ENCODE measurements at regions not wholly inside any gene's neighbourhood (a gene's known extent, or its start where the extent isn't known, plus 50 kb on each side); places are given as distances from the start of the nearest gene placed in this dataset.

GRCh38 chr13:64277097-64277496, 2861.4 kb upstream of the PCDH20 start:
- 65 to 71% methylated on average over 2 of the region's 2 CpGs for WGBS, 2 donors
- ATAC-seq, result no peak
- Histone ChIP-seq H3K4me1 (no peaks in the 10 kb centered on the region), H3K27me3 (no peaks in the 10 kb centered on the region), H3K27ac (no peak overlapping the region), H3K36me3 (replicated peaks in 1 of 2; ENCODE audit: insufficient read depth in 1 of 2, low read depth in 2 of 2) (no peaks in the 10 kb centered on the region), H3K9me3 (no peaks in the 10 kb centered on the region), H3K4me3 (no peak overlapping the region)
- TF ChIP-seq POLR2A (IDR thresholded peaks at IDR 0.05) (no peak), CTCF (IDR thresholded peaks at IDR 0.05) (no peak)
- no peak for DNase-seq
- intact Hi-C loops (cut with DNase I), result no loop called here

- intact Hi-C loops (cut with DNase I), result no loop called here
- no peaks in the 10 kb centered on the region for H3K4me1 ChIP-seq
Observed at GRCh38 chr13:64276232-64276631, 2860.6 kb upstream of the PCDH20 start.

GRCh38 chr13:64274481-64275217, 2859.0 kb upstream of the PCDH20 start:
- no peaks in the 10 kb centered on the region for H3K36me3 ChIP-seq (replicated peaks in 1 of 2; ENCODE audit: insufficient read depth in 1 of 2, low read depth in 2 of 2)
- DNase-seq, result no peak
- no peaks in the 10 kb centered on the region for H3K4me1 ChIP-seq
- H3K27ac ChIP-seq, result no peak overlapping the region
- no peak for ATAC-seq
- no peaks in the 10 kb centered on the region for H3K27me3 ChIP-seq
- intact Hi-C loops (cut with DNase I), result no loop called here
- no peak for TF ChIP-seq POLR2A (IDR thresholded peaks at IDR 0.05)
- TF ChIP-seq CTCF (IDR thresholded peaks at IDR 0.05), result no peak
- no peak overlapping the region for H3K4me3 ChIP-seq
- H3K9me3 ChIP-seq, result no peaks in the 10 kb centered on the region
- 50 to 57% methylated on average over 5 of the region's 5 CpGs for WGBS, 2 donors

More at GRCh38 chr13:64276232-64276631, 2860.6 kb upstream of the PCDH20 start:
- Histone ChIP-seq H3K27ac (no peak overlapping the region), H3K27me3 (no peaks in the 10 kb centered on the region), H3K4me3 (no peak overlapping the region), H3K36me3 (replicated peaks in 1 of 2; ENCODE audit: insufficient read depth in 1 of 2, low read depth in 2 of 2) (no peaks in the 10 kb centered on the region), H3K9me3 (no peaks in the 10 kb centered on the region)
- no peak for ATAC-seq
- no peak for TF ChIP-seq POLR2A (IDR thresholded peaks at IDR 0.05)
- no peak for TF ChIP-seq CTCF (IDR thresholded peaks at IDR 0.05)
- 41 to 48% methylated on average over 2 of the region's 2 CpGs for WGBS, 2 donors
- no peak for DNase-seq

- no peak overlapping the region for H3K4me3 ChIP-seq
- no peaks in the 10 kb centered on the region for H3K4me1 ChIP-seq
- no peak for DNase-seq
- H3K36me3 ChIP-seq (replicated peaks in 1 of 2; ENCODE audit: insufficient read depth in 1 of 2, low read depth in 2 of 2), result no peaks in the 10 kb centered on the region
- intact Hi-C loops (cut with DNase I), result no loop called here
- no peaks in the 10 kb centered on the region for H3K9me3 ChIP-seq
- no peak overlapping the region for H3K27ac ChIP-seq
- no peak for ATAC-seq
- TF ChIP-seq POLR2A (IDR thresholded peaks at IDR 0.05), result no peak
- no peak for TF ChIP-seq CTCF (IDR thresholded peaks at IDR 0.05)
- 59% methylated on average over 4 of the region's 4 CpGs for WGBS, 2 donors
- no peaks in the 10 kb centered on the region for H3K27me3 ChIP-seq
Observed at GRCh38 chr13:64273780-64274179, 2858.1 kb upstream of the PCDH20 start.

GRCh38 chr13:64272681-64273080, 2857.0 kb upstream of the PCDH20 start:
- WGBS, 2 donors, result 27 to 46% methylated on average over 1 of the region's 1 CpG
- Histone ChIP-seq H3K27ac (no peak overlapping the region), H3K27me3 (no peaks in the 10 kb centered on the region), H3K4me1 (no peaks in the 10 kb centered on the region), H3K36me3 (replicated peaks in 1 of 2; ENCODE audit: insufficient read depth in 1 of 2, low read depth in 2 of 2) (no peaks in the 10 kb centered on the region), H3K9me3 (no peaks in the 10 kb centered on the region), H3K4me3 (no peak overlapping the region)
- ATAC-seq, result no peak
- intact Hi-C loops (cut with DNase I), result no loop called here
- no peak for DNase-seq
- TF ChIP-seq CTCF (IDR thresholded peaks at IDR 0.05) (no peak), POLR2A (IDR thresholded peaks at IDR 0.05) (no peak)
